ENCODE measurements at regions not wholly inside any gene's neighbourhood (a gene's known extent, or its start where the extent isn't known, plus 50 kb on each side); places are given as distances from the start of the nearest gene placed in this dataset.
"Not testable (repeated sequence)": the region's sequence is repeated elsewhere in the genome, so short reads cannot be mapped to it uniquely, and the experiment has no call there.

DNA sequence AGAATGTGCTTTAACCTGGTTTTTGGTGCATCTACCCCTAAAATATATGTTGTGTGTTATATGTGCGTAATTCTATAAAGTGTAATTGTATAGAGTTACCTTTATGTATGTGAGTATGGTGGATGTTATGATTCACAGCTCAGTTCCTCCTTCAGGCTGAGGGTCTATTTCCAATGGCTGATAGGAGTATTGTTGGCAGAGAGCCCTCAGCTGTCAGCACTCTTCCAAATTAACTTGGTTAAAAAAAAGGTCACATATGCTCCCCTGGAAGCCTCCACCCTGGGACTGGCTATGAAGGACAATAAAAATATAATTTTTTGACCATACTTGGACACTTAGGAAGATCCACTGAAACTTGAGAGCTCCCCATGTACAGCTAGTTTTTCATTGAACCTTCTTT lies 250.4 kb upstream of the CDH12 start:
- no peaks in the 10 kb centered on the region for H4K20me1 ChIP-seq (ENCODE audit: control insufficient read depth, extremely low read depth, insufficient read depth, low read length)

DNA sequence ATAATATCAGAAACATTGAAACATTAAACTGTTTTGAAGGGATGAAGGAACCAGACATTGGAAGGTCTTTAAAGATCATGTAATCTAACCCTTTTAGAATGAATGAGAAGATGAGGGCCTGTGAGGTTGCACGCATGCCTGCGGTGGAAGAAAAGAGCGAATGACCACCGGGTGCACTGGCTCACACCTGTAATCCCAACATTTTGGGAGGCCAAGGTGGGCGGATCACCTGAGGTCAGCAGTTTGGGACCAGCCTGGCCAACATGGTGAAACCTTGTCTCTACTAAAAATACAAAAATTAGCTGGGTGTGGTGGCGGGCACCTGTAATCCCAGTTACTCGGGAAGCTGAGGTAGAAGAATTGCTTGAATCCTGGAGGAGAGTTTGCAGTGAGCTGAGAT lies 242.3 kb upstream of the CDH12 start:
- not testable (repeated sequence) for H3K27me3 ChIP-seq (ENCODE audit: control insufficient read depth, insufficient read depth, low read length); H3K79me2 ChIP-seq (ENCODE audit: control insufficient read depth, insufficient read depth, low read length); H3K9ac ChIP-seq (ENCODE audit: insufficient read depth, low read length); DNase-seq (ENCODE audit: low read depth in 2 of 2); H3K36me3 ChIP-seq (ENCODE audit: control insufficient read depth, insufficient read depth, low read length); H3K4me2 ChIP-seq (ENCODE audit: extremely low read depth, insufficient read depth, low read length); H4K20me1 ChIP-seq (ENCODE audit: control insufficient read depth, extremely low read depth, insufficient read depth, low read length); H3K9me3 ChIP-seq (ENCODE audit: control insufficient read depth, insufficient read depth, low read depth, low read length); H3K27ac ChIP-seq (ENCODE audit: insufficient read depth, low read length); H3K4me1 ChIP-seq (ENCODE audit: control insufficient read depth, extremely low read depth, insufficient read depth, low read length); H2AFZ ChIP-seq (ENCODE audit: low read length); H3K4me3 ChIP-seq (replicated peaks in 1 of 4; ENCODE audit: control extremely low read depth in 1 of 4, insufficient read depth in 1 of 4, low read depth in 3 of 4, low read length in 4 of 4)

More for the DNA sequence above, 250.4 kb upstream of the CDH12 start:
- no peaks in the 10 kb centered on the region for H3K27me3 ChIP-seq (ENCODE audit: control insufficient read depth, insufficient read depth, low read length)
- H3K4me2 ChIP-seq (ENCODE audit: extremely low read depth, insufficient read depth, low read length), result no peak overlapping the region
- no peak overlapping the region for H3K9ac ChIP-seq (ENCODE audit: insufficient read depth, low read length)
- H3K36me3 ChIP-seq (ENCODE audit: control insufficient read depth, insufficient read depth, low read length), result no peaks in the 10 kb centered on the region
- H3K9me3 ChIP-seq (ENCODE audit: control insufficient read depth, insufficient read depth, low read depth, low read length), result no peaks in the 10 kb centered on the region
- no peak for DNase-seq (ENCODE audit: low read depth in 2 of 2)
- no peak overlapping the region for H3K27ac ChIP-seq (ENCODE audit: insufficient read depth, low read length)
- no peak for TF ChIP-seq EZH2 (IDR thresholded peaks at IDR 0.05; ENCODE audit: low read length, missing control alignments)
- TF ChIP-seq CTCF (conservative IDR thresholded peaks at IDR 0.05 in 1 of 2, IDR thresholded peaks at IDR 0.05 in 1 of 2; ENCODE audit: low read depth in 1 of 2, low read length in 2 of 2), result no peak
- no peak overlapping the region for H2AFZ ChIP-seq (ENCODE audit: low read length)
- no peaks in the 10 kb centered on the region for H3K4me1 ChIP-seq (ENCODE audit: control insufficient read depth, extremely low read depth, insufficient read depth, low read length)
- H3K4me3 ChIP-seq (replicated peaks in 1 of 4; ENCODE audit: control extremely low read depth in 1 of 4, insufficient read depth in 1 of 4, low read depth in 3 of 4, low read length in 4 of 4), result no peak overlapping the region
- H3K79me2 ChIP-seq (ENCODE audit: control insufficient read depth, insufficient read depth, low read length), result no peaks in the 10 kb centered on the region

DNA sequence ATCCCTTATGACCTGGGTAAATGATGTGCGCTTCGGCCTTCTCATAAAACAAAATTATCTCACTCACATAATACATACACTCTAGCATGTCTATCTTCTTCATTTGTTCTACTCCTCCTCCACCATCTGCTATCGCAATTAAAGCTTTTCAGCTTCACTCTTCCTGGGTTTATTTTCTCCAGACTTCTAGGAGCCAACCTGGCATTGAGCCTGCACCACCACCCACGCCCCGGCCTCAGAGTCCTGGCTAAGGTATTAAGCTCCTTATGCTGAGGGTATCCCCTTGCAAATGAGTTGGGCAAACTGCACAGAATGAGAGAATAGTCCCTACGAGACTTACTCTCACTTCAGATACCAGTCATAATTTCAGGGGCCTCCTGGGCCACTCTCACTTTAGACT lies 236.1 kb upstream of the CDH12 start:
- H2AFZ ChIP-seq (ENCODE audit: low read length), result no peak overlapping the region
- no peak overlapping the region for H3K9ac ChIP-seq (ENCODE audit: insufficient read depth, low read length)
- no peaks in the 10 kb centered on the region for H3K36me3 ChIP-seq (ENCODE audit: control insufficient read depth, insufficient read depth, low read length)
- H3K27ac ChIP-seq (ENCODE audit: insufficient read depth, low read length), result no peak overlapping the region
- H3K4me3 ChIP-seq (replicated peaks in 1 of 4; ENCODE audit: control extremely low read depth in 1 of 4, insufficient read depth in 1 of 4, low read depth in 3 of 4, low read length in 4 of 4), result no peak overlapping the region
- no peaks in the 10 kb centered on the region for H4K20me1 ChIP-seq (ENCODE audit: control insufficient read depth, extremely low read depth, insufficient read depth, low read length)
- no peaks in the 10 kb centered on the region for H3K4me1 ChIP-seq (ENCODE audit: control insufficient read depth, extremely low read depth, insufficient read depth, low read length)
- TF ChIP-seq EZH2 (IDR thresholded peaks at IDR 0.05; ENCODE audit: low read length, missing control alignments) (no peak), CTCF (conservative IDR thresholded peaks at IDR 0.05 in 1 of 2, IDR thresholded peaks at IDR 0.05 in 1 of 2; ENCODE audit: low read depth in 1 of 2, low read length in 2 of 2) (no peak)
- DNase-seq (ENCODE audit: low read depth in 2 of 2), result no peak
- no peaks in the 10 kb centered on the region for H3K9me3 ChIP-seq (ENCODE audit: control insufficient read depth, insufficient read depth, low read depth, low read length)
- H3K27me3 ChIP-seq (ENCODE audit: control insufficient read depth, insufficient read depth, low read length), result no peaks in the 10 kb centered on the region
- H3K79me2 ChIP-seq (ENCODE audit: control insufficient read depth, insufficient read depth, low read length), result no peaks in the 10 kb centered on the region
- no peak overlapping the region for H3K4me2 ChIP-seq (ENCODE audit: extremely low read depth, insufficient read depth, low read length)

- no peaks in the 10 kb centered on the region for H3K9me3 ChIP-seq (ENCODE audit: control insufficient read depth, insufficient read depth, low read depth, low read length)
- no peak overlapping the region for H3K9ac ChIP-seq (ENCODE audit: insufficient read depth, low read length)
- no peak overlapping the region for H3K4me3 ChIP-seq (replicated peaks in 1 of 4; ENCODE audit: control extremely low read depth in 1 of 4, insufficient read depth in 1 of 4, low read depth in 3 of 4, low read length in 4 of 4)
Observed at GRCh38 chr5:23084815-23085214, 231.7 kb upstream of the CDH12 start.

More at GRCh38 chr5:23084815-23085214, 231.7 kb upstream of the CDH12 start:
- H4K20me1 ChIP-seq (ENCODE audit: control insufficient read depth, extremely low read depth, insufficient read depth, low read length), result no peaks in the 10 kb centered on the region
- no peak overlapping the region for H3K4me2 ChIP-seq (ENCODE audit: extremely low read depth, insufficient read depth, low read length)
- H3K27ac ChIP-seq (ENCODE audit: insufficient read depth, low read length), result no peak overlapping the region
- no peak for TF ChIP-seq CTCF (conservative IDR thresholded peaks at IDR 0.05 in 1 of 2, IDR thresholded peaks at IDR 0.05 in 1 of 2; ENCODE audit: low read depth in 1 of 2, low read length in 2 of 2)
- no peak for TF ChIP-seq EZH2 (IDR thresholded peaks at IDR 0.05; ENCODE audit: low read length, missing control alignments)
- no peak for DNase-seq (ENCODE audit: low read depth in 2 of 2)
- H3K79me2 ChIP-seq (ENCODE audit: control insufficient read depth, insufficient read depth, low read length), result no peaks in the 10 kb centered on the region
- H3K4me1 ChIP-seq (ENCODE audit: control insufficient read depth, extremely low read depth, insufficient read depth, low read length), result no peaks in the 10 kb centered on the region
- no peaks in the 10 kb centered on the region for H3K27me3 ChIP-seq (ENCODE audit: control insufficient read depth, insufficient read depth, low read length)
- no peak overlapping the region for H2AFZ ChIP-seq (ENCODE audit: low read length)
- no peaks in the 10 kb centered on the region for H3K36me3 ChIP-seq (ENCODE audit: control insufficient read depth, insufficient read depth, low read length)

All from fibroblast of lung (primary cell).